PFSK-1 (cell line): ENCODE measurements at regions not wholly inside any gene's neighbourhood (a gene's known extent, or its start where the extent isn't known, plus 50 kb on each side); places are given as distances from the start of the nearest gene placed in this dataset.

Experiments
- POLR2AphosphoS5 ChIP-seq: IDR thresholded peaks from 2 replicates; pipeline ENCODE4 v1.6.1; 2012; ENCODE audit warnings: low read depth, mild to moderate bottlenecking, control low read depth, low read length, moderate library complexity
- SIN3A ChIP-seq: IDR thresholded peaks from 2 replicates; pipeline ENCODE4 v1.6.1; 2012; ENCODE audit warnings: mild to moderate bottlenecking, low read length, moderate library complexity, borderline replicate concordance; ENCODE audit not compliant: insufficient read depth
- TAF1 ChIP-seq: IDR thresholded peaks from 2 replicates; pipeline ENCODE4 v1.6.1; 2012; ENCODE audit warnings: low read length, control low read depth, borderline replicate concordance; ENCODE audit not compliant: insufficient read depth
- TF ChIP-seq, protein P1 (sequence below), 2 experiments: IDR thresholded peaks; 2 replicates each; pipeline versions ENCODE4 v1.6.1 to v1.8.0; 2011 to 2012; ENCODE audit warnings: low read depth in 2 of 2, low read length in 2 of 2, control low read depth in 1 of 2, inconsistent platforms in 1 of 2, mild to moderate bottlenecking in 1 of 2, moderate library complexity in 1 of 2; ENCODE audit not compliant: insufficient read depth in 1 of 2

DNA sequence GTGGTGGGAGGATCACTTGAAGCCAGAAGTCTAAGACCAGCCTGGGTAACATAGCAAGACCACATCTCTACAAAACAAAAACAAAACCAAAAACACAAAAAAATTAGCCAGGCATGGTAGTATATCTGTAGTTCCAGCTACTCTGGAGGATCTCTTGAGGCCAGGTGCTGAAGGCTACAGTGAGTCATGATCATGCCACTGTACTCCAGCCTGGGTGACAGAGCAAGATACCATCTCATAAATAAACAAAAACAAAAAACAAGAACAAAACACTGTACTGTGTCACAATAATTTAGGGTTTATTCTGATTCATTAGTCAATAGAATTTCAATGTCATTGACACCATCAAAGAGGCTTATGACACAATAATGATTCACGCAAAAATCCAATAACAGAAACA lies 1121.7 kb upstream of the MAP3K7 start:
- TF ChIP-seq, protein P1, sequence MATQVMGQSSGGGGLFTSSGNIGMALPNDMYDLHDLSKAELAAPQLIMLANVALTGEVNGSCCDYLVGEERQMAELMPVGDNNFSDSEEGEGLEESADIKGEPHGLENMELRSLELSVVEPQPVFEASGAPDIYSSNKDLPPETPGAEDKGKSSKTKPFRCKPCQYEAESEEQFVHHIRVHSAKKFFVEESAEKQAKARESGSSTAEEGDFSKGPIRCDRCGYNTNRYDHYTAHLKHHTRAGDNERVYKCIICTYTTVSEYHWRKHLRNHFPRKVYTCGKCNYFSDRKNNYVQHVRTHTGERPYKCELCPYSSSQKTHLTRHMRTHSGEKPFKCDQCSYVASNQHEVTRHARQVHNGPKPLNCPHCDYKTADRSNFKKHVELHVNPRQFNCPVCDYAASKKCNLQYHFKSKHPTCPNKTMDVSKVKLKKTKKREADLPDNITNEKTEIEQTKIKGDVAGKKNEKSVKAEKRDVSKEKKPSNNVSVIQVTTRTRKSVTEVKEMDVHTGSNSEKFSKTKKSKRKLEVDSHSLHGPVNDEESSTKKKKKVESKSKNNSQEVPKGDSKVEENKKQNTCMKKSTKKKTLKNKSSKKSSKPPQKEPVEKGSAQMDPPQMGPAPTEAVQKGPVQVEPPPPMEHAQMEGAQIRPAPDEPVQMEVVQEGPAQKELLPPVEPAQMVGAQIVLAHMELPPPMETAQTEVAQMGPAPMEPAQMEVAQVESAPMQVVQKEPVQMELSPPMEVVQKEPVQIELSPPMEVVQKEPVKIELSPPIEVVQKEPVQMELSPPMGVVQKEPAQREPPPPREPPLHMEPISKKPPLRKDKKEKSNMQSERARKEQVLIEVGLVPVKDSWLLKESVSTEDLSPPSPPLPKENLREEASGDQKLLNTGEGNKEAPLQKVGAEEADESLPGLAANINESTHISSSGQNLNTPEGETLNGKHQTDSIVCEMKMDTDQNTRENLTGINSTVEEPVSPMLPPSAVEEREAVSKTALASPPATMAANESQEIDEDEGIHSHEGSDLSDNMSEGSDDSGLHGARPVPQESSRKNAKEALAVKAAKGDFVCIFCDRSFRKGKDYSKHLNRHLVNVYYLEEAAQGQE (IDR thresholded peaks at IDR 0.05; ENCODE audit: insufficient read depth in 1 of 2, low read depth in 2 of 2, low read length in 2 of 2), result no peak
- TF ChIP-seq POLR2AphosphoS5, result no peak
- TF ChIP-seq SIN3A, result no peak
- no peak for TF ChIP-seq TAF1
